ENCODE measurements at regions not wholly inside any gene's neighbourhood (a gene's known extent, or its start where the extent isn't known, plus 50 kb on each side); places are given as distances from the start of the nearest gene placed in this dataset.
A peak's percentile ranks its signal among the peaks of the same experiment; 100 is the strongest.

- no peak for DNase-seq (ENCODE audit: low read depth, low spot score)
- ChIA-PET CTCF (interaction anchor here (0.7 to 1.3 kb wide), 3 partner anchors 16 to 279 kb away, joined by 3 to 5 read pairs (median 4); no protein-coding TSS in a partner anchor), POLR2A (no interaction called here)
- Histone ChIP-seq H3K27me3 (ENCODE audit: control insufficient read depth, insufficient read depth, low read length) (peaks cover 16% of the 10 kb centered on the region), H3K27ac (ENCODE audit: low read depth, low read length) (no peak overlapping the region), H3K9me3 (ENCODE audit: control insufficient read depth, insufficient read depth, low read length) (no peaks in the 10 kb centered on the region), H3K4me3 (ENCODE audit: low read depth, low read length) (no peak overlapping the region)
- TF ChIP-seq CTCF (IDR thresholded peaks at IDR 0.05; ENCODE audit: low read depth, low read length): no peak
Measured at GRCh38 chr22:45099961-45100360, 63.8 kb upstream of the NUP50 start.

DNA sequence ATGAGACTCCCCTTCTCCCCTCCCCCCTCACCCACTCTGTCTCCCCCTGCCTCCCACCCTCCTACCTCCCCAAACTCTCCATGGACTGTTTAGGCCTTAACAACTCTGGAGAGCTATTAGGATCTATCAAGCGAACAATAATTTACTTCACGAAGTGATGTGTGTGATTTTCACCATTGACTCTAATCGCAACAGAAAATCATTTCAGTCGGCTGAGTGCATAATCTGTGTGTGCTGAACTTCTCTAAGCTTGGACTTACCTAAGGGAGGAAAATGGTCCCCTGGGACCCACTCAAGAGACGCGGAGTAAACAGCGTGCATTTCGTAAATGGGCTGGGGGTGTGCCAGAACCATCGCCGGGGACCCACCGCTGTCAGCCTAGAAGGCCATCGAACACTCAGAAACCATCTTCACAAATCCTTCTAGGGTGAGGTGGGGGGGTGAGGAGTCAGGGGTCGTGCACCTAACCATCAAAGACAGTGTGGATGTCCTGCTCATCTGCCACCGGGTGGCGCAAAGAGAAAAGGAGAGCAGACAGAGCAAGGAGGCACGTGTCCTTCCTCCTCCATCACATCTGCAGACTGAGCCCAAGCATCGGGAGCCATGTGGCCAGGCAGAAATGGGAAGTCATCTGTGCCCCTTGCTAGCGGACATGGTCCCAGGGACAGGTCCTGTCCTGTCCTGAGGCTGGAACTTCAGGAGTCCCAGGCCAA lies 62.1 kb upstream of the NUP50 start:
- ChIA-PET CTCF (interaction anchor here (0.6 to 1.7 kb wide), 14 partner anchors 9 to 453 kb away, joined by 3 to 11 read pairs (median 4); partner anchors contain the start of gene NUP50), POLR2A (interaction anchor here (1.0 kb wide), 1 partner anchor 99 kb away, joined by 3 read pairs; no protein-coding TSS in a partner anchor)
- TF ChIP-seq CTCF (IDR thresholded peaks at IDR 0.05; ENCODE audit: low read depth, low read length): peak; percentile 78
- Histone ChIP-seq H3K27me3 (ENCODE audit: control insufficient read depth, insufficient read depth, low read length) (peaks cover 18% of the 10 kb centered on the region), H3K9me3 (ENCODE audit: control insufficient read depth, insufficient read depth, low read length) (no peaks in the 10 kb centered on the region), H3K4me3 (ENCODE audit: low read depth, low read length) (no peak overlapping the region), H3K27ac (ENCODE audit: low read depth, low read length) (no peak overlapping the region)
- DNase-seq (ENCODE audit: low read depth, low spot score): no peak

- DNase-seq (ENCODE audit: low read depth, low spot score): no peak
- POLR2A ChIA-PET: interaction anchor here (0.5 to 0.8 kb wide), 3 partner anchors 12 to 61 kb away, joined by 3 to 4 read pairs (median 4); partner anchors contain the start of gene NUP50
- no peak for TF ChIP-seq CTCF (IDR thresholded peaks at IDR 0.05; ENCODE audit: low read depth, low read length)
- Histone ChIP-seq H3K4me3 (ENCODE audit: low read depth, low read length) (no peak overlapping the region), H3K9me3 (ENCODE audit: control insufficient read depth, insufficient read depth, low read length) (no peaks in the 10 kb centered on the region), H3K27ac (ENCODE audit: low read depth, low read length) (no peak overlapping the region), H3K27me3 (ENCODE audit: control insufficient read depth, insufficient read depth, low read length) (peaks cover 24% of the 10 kb centered on the region)
- CTCF ChIA-PET: interaction anchor here (0.6 to 1.0 kb wide), 5 partner anchors 47 to 349 kb away, joined by 3 to 6 read pairs (median 3); partner anchors contain the start of gene NUP50
Measured at GRCh38 chr22:45102896-45103420, 60.8 kb upstream of the NUP50 start.

GRCh38 chr22:45103756-45104155 lies 60.0 kb upstream of the NUP50 start:
- ChIA-PET CTCF (interaction anchor here (0.6 to 1.0 kb wide), 4 partner anchors 11 to 350 kb away, joined by 3 to 4 read pairs (median 3); no protein-coding TSS in a partner anchor), POLR2A (interaction anchor here (0.8 kb wide), 1 partner anchor 60 kb away, joined by 3 read pairs; the partner anchor contains the start of gene NUP50)
- H3K27me3 ChIP-seq (ENCODE audit: control insufficient read depth, insufficient read depth, low read length): peaks cover 24% of the 10 kb centered on the region
- no peak for DNase-seq (ENCODE audit: low read depth, low spot score)
- H3K9me3 ChIP-seq (ENCODE audit: control insufficient read depth, insufficient read depth, low read length): no peaks in the 10 kb centered on the region
- peak; percentile 39 for TF ChIP-seq CTCF (IDR thresholded peaks at IDR 0.05; ENCODE audit: low read depth, low read length)
- H3K4me3 ChIP-seq (ENCODE audit: low read depth, low read length): no peak overlapping the region
- H3K27ac ChIP-seq (ENCODE audit: low read depth, low read length): no peak overlapping the region

- no peak for TF ChIP-seq CTCF (IDR thresholded peaks at IDR 0.05; ENCODE audit: low read depth, low read length)
- no peak overlapping the region for H3K4me3 ChIP-seq (ENCODE audit: low read depth, low read length)
- ChIA-PET POLR2A (no interaction called here), CTCF (no interaction called here)
- H3K27me3 ChIP-seq (ENCODE audit: control insufficient read depth, insufficient read depth, low read length): peaks cover 24% of the 10 kb centered on the region
- no peak overlapping the region for H3K27ac ChIP-seq (ENCODE audit: low read depth, low read length)
- no peaks in the 10 kb centered on the region for H3K9me3 ChIP-seq (ENCODE audit: control insufficient read depth, insufficient read depth, low read length)
- DNase-seq (ENCODE audit: low read depth, low spot score): no peak
Measured at GRCh38 chr22:45104313-45104712, 59.4 kb upstream of the NUP50 start.

All from AG04450 (cell line).